GM19099 (cell line): ENCODE measurements at regions not wholly inside any gene's neighbourhood (a gene's known extent, or its start where the extent isn't known, plus 50 kb on each side); places are given as distances from the start of the nearest gene placed in this dataset.

Experiments used
- POLR2A ChIP-seq: IDR thresholded peaks from 3 replicates; pipeline ENCODE4 v1.6.1; 2011; ENCODE audit warnings: low read depth; ENCODE audit not compliant: insufficient read length; ENCODE audit errors: extremely low read depth

DNA sequence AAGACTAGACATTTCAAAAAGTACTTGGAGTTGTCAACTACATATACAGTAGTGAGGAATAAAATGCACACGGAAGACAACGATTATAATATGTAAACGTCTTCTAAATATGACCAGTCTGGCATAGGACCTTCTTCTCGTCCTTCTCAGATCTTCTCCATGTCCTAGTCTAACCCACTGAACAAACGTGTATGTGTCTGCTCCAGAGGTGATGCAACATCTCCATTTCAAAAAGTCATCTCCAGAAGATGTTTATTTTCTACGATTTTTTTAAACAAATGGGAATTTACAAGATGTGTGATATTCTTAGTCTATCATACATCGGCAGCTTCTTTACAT, 89.9 kb downstream of the GPX5 start:
- TF ChIP-seq POLR2A = no peak

DNA sequence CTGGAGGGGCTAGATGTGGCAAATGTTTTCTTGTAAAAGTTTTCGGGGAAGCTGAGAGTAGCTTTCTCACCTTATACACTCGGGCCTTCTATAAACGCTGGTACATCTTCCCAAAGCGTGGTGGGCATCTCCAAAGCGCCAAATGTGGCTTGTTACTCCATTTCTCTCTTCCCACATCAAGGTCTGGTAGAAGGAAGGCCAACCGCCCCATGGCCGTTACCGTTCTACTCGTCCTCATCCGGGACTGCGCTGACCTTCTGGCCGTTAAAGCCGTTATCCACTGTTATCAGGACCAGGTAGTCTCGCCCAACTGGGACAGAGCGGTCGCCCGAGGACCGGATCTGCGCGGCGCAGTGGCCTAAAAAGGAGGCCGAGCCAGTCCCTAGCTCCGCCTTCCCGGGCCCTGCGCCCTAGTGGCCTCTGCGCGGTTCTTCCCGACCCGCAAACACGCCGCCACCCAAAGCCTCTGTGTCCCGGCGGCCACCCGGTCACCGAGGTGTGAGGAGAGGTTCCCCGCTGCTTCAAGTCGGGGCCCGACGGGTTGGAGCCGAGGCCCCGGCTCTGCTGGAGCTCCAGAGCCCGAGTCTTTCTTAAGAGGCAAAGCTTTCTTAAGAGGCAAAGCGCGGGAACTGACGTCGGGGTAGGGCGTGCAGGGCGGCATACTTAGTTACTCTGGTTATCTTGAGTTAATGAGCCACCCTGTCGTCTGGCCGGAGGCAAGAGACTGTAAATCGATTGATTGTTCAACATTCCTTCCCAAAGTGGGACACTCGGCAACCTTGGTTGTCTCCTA, 90.5 kb downstream of the GPX5 start:
- no peak for TF ChIP-seq POLR2A

DNA sequence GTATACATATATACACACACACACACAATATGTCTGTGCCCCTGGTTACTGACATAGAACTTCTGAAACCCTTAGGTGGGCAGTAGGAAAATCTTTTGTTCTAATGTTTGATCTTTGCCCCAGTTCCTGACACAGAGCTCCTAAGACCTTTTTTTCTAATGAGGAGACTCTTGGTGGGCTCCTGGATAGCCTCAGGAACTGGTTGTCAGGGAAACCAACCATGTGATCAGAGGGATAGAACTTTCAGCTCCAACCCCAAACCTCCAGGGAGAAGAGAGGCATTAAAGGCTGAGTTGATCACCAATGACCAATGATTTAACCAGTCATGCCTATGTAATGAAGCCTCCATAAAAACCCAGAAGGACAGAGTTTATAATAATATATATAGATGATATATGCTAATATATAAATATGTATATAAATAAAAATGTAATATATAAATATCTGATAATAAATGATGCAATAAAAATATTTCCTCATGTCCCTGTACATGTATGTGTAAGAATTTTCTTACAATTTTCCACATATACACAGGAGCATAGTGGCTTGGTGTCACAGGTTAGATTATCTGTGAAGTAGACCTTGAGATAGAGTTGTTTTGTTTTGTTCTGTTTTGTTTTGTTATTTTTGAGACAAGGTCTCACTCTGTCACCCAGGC, 93.3 kb downstream of the GPX5 start:
- no peak for TF ChIP-seq POLR2A

DNA sequence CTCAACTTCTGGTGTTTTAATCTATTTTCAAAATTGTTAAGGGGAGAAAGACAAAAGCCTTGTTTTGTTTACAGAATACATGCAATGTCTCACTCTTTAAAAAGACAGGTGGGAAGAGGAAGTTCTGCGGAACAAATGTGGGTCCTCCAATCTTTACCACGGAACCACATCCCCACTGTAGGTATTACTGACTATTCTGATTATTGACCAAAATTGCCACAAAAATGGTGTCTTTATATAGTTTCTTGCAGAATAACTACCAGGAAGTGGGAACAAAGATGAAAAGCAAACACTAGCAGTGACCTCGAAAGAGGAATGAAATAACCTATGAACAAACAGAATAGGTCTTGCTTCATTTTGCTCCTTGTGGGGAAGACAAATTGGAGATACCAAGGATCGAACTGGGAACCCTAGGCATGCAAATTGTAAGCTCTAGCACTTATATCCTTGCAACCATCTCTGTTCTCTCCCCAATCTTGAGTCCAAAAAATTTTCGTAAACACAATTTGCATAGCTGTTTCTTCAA, 106.7 kb downstream of the GPX5 start:
- no peak for TF ChIP-seq POLR2A

DNA sequence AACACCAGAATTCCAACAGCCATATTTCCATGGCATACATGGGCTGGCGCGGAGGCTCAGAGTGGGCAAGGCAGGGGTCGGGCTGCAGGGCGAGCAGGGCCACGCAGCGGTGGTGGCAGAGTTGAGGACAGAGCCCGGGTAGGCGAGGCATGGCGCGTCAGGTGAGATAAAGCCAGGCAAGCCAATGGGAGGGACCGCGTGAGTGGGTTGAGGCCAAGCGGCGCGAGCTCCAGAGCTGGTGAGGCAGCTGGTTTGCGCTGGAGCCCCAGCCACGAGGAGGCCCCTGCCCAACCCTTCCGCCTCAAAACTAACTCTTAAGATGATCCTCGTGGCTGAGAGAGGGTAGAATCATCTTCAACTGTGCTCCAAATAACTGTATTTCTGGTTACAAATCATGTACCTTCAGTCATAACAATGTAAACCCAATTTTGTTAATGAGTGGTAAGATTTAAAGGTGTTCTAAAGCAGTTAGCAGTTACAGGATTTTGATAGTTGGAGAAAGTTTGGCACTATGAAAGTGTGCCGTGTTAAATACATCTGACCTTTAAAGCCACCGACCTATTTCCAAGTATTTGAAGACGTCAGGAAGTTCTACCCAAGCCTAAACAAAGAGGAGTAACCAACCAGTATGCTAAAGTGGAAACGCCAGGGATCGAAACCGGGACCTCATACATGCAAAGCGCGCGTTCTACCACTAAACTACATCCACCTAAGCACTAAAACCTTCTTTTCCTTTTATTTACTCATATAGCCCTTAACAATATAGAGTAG, 107.9 kb downstream of the GPX5 start:
- TF ChIP-seq POLR2A = no peak

DNA sequence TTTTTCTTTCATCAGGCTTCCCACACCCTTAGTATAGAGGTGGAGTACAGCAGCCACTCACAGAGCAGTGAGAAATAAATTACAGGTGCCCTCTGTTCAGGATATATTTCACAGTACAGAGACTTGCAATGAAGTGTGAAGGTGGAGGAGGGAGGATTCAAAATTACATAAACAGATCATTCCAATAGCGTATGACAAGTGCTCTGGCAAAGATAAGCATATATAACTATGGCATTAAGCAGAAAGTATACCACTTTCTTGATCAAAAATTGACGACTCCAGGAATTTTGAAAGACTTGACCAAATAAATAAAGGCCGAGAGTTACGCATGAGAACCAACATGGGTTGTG, 108.7 kb downstream of the GPX5 start:
- no peak for TF ChIP-seq POLR2A

DNA sequence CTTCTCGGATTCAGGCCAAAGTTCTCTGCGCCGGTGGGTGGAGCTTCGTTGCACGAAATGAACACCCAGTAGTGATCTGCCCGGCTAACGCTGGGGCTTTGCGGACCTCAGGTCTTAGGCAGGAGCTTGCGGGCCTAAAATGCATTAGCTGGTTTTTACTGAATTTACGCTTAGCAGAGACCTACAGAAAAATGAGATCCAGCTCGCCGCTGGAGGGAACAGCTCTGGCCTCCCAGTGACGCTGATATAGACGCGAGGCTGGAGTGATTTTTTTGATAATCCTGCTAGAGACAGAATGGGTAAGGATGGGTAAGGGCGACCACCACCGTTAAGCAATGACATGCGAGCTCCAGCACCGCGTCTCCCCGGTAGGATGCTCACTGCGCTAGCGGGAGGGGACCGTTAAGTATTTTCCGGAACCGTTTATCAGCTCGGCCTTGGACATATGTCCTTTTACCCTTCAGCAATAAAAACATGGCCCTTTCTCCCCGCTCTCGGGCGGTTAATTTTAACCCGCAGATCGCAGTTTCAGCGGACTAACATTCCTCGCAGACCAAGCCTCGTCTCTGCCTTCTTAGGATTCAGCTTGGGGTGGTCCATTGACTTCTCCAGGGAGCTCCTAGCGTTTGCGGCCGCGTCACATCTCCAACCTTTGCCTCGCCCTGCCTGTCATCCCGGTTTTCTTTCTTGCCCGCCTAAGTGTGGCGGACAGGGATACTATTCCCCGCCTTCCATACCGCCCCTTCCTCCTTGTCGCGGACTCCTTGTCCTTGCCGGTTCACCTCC, 109.3 kb downstream of the GPX5 start:
- no peak for TF ChIP-seq POLR2A

DNA sequence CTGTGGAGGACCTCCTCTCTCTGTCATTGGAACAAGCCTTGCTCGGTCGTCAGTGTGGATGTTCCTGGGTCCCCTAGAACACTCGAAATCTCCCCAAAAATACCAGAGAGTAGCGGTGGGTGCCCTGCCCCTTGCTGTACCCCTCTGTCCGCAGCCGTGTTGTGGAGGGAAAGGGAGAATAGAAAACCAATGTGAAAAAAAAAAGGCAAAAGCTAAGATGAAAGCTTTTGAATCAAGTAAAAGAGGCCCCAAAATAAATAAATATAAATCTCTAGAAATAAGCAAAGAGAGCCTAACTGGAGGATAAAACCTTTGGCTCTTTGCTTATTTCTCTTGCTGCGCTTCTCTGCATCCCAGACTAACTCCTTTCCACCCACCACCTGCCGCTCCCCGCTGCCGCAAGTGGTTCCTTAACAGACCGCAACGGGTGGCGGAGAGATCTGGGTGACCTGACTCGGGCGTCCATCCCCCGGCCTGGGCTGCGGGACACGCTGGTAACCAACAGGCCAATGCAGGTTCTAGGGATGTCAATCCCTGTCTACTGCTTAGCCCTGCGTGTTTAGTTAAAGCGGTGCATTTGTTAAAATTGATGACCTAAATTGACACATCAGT, 110.0 kb downstream of the GPX5 start:
- no peak for TF ChIP-seq POLR2A

DNA sequence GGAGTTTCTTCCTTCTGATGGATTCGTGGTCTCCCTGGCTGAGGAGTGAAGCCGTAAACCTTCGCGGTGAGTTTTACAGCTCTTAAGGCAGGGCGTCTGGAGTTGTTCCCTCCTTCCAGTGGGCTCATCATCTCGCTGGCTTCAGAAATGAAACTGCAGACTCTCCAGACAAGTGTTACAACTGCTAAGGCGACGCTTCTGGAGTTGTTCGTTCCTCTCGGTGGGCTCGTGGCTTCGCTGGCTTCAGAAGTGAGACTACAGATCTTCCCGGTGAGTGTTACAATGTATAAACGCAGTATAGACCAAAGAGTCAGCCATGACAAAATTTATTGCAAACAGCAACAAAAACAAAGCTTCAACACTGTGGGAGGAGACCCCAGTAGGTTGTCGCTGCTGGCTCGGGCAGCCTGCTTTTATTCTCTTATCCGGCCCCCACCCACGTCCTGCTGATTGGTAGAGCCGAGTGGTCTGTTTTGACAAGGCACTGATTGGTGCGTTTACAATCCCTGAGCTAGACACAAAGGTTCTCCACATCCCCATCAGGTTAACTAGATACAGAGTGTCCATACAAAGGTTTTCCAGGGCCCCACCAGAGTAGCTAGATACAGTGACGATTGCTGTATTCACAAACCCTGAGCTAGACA, 113.2 kb downstream of the GPX5 start:
- no peak for TF ChIP-seq POLR2A

DNA sequence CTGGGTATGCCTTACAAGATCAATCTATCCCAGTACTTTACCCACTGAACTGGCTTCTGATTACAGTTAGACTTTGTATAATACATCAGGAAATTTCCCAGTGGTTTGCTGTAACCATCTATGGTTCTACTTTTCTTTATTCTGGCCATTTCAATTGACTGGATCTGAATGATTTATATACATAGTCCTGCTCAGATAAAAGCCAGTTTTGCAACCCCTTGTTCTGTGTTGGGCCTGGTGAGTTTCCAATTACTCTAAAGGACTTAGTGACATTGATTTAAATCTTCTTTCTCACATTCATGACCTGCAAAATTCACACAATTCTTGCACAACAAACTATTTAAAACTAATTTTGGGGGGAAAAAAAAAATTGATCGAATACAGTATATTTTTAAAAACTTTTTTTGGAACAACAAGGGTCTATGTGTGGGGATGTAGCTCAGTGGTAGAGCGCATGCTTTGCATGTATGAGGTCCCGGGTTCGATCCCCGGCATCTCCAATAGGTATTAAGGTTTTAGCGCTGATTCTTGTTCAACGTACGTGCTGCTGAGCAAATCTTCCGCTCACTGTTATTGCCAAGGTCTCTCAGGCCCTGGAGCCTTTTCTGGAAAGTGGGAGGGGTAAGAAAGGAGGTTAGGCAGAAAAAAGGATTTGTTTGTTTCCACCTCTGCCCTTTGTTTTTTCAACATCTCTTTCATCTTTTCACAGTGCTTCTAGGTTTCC, 117.5 kb downstream of the GPX5 start:
- no peak for TF ChIP-seq POLR2A

DNA sequence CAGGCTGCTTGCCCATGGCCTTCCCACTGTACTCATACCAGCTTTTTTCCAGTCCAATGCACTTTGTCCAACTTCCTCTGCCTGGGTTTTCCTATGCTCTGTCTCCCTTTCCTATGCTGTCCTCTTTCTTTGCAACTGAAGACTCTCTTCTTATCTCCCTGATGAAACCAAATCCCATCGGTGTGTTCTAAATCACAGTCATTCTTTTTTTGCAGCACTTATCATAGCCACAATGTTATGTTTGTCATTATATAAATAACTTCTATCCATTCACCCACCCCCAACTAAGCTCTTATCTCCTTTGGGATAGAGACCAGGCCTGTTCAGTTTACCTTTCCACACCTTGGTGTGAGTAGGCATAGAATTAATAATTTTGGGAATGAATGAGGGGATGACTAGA, 121.0 kb downstream of the GPX5 start:
- TF ChIP-seq POLR2A = no peak

DNA sequence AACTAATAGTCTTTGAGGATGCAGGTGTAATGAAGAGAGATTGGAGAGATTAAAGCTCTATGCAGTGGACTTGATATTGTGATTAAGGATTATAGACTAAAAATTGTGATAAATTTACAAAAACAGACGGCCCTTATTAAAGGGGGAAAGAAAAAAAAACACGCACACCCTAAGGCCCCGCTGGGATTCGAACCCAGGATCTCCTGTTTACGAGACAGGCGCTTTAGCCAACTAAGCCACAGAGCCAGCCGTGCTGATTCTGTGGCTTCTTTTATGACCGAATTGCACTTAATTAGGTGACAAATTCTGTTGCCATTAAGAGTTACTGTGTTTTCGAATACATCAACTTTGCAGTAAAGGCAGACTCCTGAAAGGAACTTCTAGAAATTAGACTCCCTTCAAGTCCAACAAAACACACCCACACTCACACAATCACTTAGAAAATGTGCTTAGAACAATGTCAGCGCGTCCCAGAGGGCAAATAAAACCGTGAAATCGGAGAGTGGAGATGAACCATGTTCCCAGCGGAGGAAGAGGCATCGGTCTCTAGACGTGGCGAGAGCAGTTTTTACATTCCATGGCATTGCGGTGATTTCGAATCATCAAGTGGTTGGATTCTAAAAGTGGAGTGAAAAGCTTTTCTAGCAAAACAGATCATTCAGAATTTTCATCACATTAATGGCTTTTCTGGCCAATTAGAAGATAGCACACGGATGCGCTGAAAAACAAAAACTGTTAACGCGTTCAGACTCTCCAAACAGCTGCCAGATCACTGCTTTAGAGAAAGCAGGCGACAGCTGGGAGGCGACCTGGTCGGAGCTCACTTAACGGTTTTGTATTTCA, 122.6 kb downstream of the GPX5 start:
- TF ChIP-seq POLR2A = no peak

DNA sequence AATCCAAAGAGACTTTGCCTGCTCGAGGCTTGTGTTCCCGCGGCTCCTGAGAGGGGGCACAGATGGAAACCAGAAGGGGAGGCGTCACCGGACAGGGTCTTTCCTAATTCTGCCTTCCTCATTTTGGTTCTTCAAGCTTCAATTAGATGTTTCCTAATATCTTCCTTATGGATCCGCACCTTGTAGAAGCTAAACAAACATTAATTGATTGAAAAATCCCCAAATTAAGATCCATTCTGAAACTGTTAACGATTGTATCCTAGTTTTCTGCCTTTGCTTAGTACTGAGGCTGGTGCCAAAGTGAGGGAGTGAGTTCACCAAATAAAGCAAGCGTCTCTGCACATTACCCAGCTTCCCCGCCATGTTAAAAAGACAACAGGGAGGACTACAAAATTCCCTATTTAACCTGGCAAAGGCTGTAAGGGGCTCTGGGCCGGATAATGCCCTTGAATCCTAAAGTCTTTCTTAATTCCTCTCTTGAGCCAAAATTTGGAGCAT, 123.2 kb downstream of the GPX5 start:
- TF ChIP-seq POLR2A = no peak

DNA sequence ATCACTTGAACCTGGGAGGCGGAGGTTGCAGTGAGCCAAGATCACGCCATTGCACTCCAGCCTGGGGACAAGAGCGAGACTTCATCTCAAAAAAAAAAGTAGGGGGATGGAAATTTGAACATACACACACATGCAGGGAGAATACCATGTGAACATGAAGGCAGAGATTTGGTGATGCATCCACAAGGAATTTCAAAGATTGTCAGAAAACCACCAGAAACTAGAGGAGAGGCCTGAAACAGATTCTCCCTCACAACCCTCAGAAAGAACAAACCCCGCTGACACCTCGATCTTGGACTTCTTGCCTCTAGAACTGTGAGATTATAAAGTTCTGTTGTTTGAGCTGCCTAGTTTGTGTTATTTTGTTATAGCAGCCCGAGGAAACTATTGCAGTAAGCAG, 125.5 kb downstream of the GPX5 start:
- no peak for TF ChIP-seq POLR2A
